ENCODE measurements at regions not wholly inside any gene's neighbourhood (a gene's known extent, or its start where the extent isn't known, plus 50 kb on each side); places are given as distances from the start of the nearest gene placed in this dataset.

- DNase-seq (ENCODE audit: low spot score in 2 of 2): no peak
- Histone ChIP-seq H3K4me1 (peaks cover 16 to 37% of the 10 kb centered on the region in 2 donors), H3K4me3 (no peak overlapping the region), H3K9me3 (no peaks in the 10 kb centered on the region), H3K27ac (peak overlapping the region; percentile 22 to 73), H3K27me3 (no peaks in the 10 kb centered on the region), H3K36me3 (no peaks in the 10 kb centered on the region)
- no peak for TF ChIP-seq CTCF (IDR thresholded peaks at IDR 0.05)
- intact Hi-C loops (cut with DNase I): loop anchor here (2.0 kb wide), 1 partner anchor 73 kb away; no protein-coding TSS in a partner anchor
These were observed 56.0 kb downstream of the RIN2 start for GRCh38 chr20:19813846-19814640.

DNA sequence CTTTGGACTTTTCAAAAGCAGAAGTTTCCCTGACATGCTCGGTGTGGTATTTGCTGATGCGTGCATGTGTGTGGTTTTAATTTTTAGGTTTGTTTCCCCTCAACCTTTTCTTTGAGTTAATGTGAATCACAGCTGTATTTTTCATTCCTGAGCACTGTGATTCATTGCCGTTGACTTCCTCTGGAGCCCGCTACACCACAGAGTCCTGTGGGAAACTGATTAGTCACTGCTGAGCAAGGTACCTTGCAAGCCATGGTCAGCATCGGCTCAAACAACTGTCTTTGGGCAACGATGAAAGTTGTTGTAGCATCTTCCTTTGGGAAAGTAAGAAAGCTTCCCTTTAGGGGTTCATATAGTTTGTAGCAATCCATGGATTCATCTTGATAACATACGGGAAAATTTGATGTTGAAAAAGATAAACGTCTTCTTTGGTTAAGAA, 57.5 kb downstream of the RIN2 start:
- intact Hi-C loops (cut with DNase I): loop anchor here (2.0 kb wide), 1 partner anchor 71 kb away; no protein-coding TSS in a partner anchor
- Histone ChIP-seq H3K4me1 (peaks cover 16 to 37% of the 10 kb centered on the region in 2 donors), H3K27ac (peak overlapping the region; percentile 24 to 73), H3K4me3 (no peak overlapping the region), H3K36me3 (no peaks in the 10 kb centered on the region), H3K9me3 (no peaks in the 10 kb centered on the region), H3K27me3 (no peaks in the 10 kb centered on the region)
- DNase-seq (ENCODE audit: low spot score in 2 of 2): peak; percentile 31 to 81
- peak in 1 of 3 experiments; percentile 46 for TF ChIP-seq CTCF (IDR thresholded peaks at IDR 0.05)

DNA sequence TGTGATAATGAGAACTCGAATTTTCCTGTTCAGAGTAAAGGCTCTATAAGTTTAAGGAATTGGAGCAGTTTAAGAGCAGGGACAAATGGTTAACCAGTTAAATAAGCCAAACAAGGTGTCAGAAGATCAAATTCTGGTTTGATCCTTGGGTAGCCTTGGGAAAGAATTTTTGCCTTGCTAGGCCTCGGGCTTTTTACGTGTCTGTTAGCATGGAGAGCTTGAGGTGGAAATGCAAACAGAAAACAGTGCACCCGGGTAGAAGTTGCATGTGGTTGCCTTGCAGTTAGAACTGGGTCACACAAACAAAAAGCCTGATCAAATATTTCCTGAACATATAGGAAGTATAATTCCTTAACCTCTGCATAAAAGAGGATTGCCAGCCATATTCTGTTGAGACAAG, 58.3 kb downstream of the RIN2 start:
- Histone ChIP-seq H3K27me3 (no peaks in the 10 kb centered on the region), H3K4me1 (peaks cover 16 to 37% of the 10 kb centered on the region in 2 donors), H3K36me3 (no peaks in the 10 kb centered on the region), H3K27ac (peak overlapping the region; percentile 24 to 73), H3K4me3 (no peak overlapping the region), H3K9me3 (no peaks in the 10 kb centered on the region)
- intact Hi-C loops (cut with DNase I): no loop called here
- DNase-seq (ENCODE audit: low spot score in 2 of 2): no peak
- no peak for TF ChIP-seq CTCF (IDR thresholded peaks at IDR 0.05)

DNA sequence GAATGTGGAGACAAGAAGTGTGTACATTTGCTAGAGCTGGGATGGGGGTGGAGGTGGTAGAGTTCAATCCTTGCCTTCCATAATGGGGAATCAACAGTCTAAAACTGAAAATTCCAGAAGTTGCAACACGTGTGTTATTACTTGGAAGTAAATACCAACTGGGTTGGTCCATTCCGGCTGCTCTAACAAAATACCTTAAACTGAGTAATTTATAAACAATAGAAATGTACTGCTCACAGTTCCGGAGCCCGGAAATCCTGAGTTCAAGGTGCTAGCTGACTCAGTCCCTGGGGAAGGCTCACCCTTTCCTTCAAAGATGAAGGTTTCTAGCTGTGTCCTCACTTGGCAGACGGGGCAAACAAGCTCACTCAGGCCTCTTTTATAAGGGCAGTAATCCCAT, 59.0 kb downstream of the RIN2 start:
- no peaks in the 10 kb centered on the region for H3K9me3 ChIP-seq
- H3K27me3 ChIP-seq: no peaks in the 10 kb centered on the region
- H3K4me1 ChIP-seq: peaks cover 16 to 37% of the 10 kb centered on the region in 2 donors
- intact Hi-C loops (cut with DNase I): no loop called here
- H3K4me3 ChIP-seq: no peak overlapping the region
- no peak overlapping the region for H3K27ac ChIP-seq
- DNase-seq (ENCODE audit: low spot score in 2 of 2): no peak
- no peak for TF ChIP-seq CTCF (IDR thresholded peaks at IDR 0.05)
- H3K36me3 ChIP-seq: no peaks in the 10 kb centered on the region

- Histone ChIP-seq H3K27ac (no peak overlapping the region), H3K27me3 (no peaks in the 10 kb centered on the region), H3K9me3 (no peaks in the 10 kb centered on the region), H3K4me1 (peaks cover 16 to 22% of the 10 kb centered on the region in 2 donors), H3K36me3 (no peaks in the 10 kb centered on the region), H3K4me3 (no peak overlapping the region)
- DNase-seq (ENCODE audit: low spot score in 2 of 2): no peak
- intact Hi-C loops (cut with DNase I): no loop called here
- no peak for TF ChIP-seq CTCF (IDR thresholded peaks at IDR 0.05)
These were observed 61.1 kb downstream of the RIN2 start for GRCh38 chr20:19819149-19819548.
